HG02884 (cell line): ENCODE measurements at regions not wholly inside any gene's neighbourhood (a gene's known extent, or its start where the extent isn't known, plus 50 kb on each side); places are given as distances from the start of the nearest gene placed in this dataset.

Source experiments
- ATAC-seq: cut with Tn5 transposase; IDR thresholded peaks from one replicate; pipeline ENCODE4 v1.9.1; 2021; ENCODE audit warnings: mild to moderate bottlenecking, moderate library complexity; ENCODE audit not compliant: unreplicated experiment

DNA sequence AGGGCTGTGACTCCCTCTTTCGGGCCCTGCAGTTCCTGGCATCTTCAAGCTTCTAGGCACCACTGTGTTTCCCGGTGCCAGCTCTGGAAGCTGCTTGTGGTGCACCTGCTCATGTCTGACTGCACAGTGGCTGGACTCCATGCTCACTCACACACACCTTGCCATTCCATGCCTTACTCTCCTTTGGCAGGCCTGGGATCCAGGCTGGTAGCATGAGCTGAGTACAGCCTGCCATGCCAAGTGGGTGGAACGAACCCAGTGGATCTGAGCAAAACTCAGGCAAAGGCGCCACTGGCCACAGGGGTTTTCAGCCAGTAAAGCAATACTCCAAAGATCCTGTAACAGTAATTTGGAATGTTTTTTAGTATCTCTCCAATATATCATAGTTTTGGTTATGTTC is 902.7 kb upstream of the USP15 start:
- ATAC-seq, result no peak

DNA sequence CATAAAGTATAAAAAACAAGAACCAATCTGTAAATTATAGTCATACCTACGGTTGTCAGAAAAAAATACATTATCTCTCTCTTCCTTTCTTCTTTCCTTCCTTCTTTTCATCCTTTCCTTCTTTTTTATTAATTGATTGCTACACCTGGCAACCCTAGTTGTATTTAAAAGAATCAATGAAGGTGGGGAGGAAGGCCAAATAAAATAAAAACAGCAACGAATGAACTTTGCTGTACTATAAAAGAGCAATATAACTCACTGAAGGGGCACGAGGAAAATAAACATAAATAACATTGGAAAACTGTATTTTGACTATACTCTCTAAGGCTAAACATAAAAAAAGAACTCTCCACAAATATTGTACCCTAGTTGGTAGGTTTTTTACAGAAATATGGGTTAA is 898.2 kb upstream of the USP15 start:
- no peak for ATAC-seq

DNA sequence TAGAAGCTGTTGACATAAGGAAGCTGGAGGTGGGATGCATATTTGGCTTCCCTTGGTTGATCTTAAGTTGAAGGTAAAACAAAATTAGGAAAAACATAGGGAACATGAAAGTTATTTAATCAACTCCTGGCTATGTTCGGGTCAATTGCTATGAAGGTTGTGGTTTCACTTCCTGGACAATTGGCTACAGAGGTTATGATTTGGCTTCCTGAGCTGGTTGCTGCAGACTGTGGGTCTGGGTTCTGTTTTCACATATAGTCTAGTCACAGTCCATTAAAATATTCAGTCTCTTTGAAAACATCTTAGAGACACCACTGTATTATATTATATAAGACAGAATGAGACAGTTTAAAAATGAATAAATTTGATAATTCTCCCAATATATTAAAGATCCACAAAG is 895.2 kb upstream of the USP15 start:
- ATAC-seq, result no peak

DNA sequence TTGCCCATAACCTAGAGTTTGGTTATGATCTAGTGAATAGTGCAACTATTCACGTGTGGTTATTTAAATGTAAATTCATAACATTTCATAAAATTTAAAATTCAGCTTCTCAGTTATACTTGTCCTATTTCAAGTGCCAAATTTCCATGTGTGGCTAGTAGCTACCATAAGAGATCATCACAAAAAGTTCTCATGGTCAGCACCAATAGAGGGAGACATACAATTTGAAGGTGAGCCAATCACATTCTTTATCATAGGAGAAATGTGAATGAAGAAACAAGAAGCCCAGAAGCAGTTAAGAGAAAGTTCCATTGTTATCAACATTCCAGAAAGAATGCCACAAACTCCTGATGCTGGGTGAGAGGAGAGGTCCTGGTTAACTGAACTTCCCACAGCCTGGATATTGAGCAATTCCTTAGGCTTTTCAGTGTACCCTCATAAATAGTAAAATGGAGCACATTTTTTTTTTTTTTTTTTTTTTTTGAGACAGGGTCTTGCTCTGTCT is 892.9 kb upstream of the USP15 start:
- no peak for ATAC-seq

DNA sequence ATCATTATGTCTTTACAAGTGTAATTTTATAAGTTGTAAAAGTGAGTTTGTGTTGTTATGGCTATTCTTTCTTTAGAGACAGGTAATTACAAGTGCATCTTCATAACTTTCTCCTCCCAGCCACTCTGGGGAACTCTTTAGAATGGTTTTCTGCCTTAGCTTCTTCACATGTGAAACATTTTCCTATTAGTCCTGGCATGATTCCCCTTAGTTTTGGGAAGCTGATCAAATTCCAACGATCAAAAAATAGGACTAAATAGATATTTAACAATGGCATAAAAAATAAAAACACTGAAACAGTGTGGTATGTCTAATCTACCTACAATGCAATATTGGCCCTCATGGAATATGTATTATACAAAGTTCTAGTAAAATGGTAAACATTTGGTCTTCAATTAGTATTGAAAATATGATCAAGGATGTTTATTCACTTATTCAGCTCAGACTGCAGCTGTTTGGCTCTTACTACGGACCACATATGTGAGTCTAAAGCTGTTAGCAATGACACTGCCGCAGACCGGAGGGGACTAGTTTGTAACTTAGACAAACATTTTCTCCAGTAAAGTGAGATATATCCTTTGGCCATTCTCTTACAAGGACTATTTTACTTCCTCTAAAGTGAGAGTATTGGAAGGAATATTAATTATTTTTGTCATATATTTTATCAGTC is 890.8 kb upstream of the USP15 start:
- ATAC-seq, result no peak

DNA sequence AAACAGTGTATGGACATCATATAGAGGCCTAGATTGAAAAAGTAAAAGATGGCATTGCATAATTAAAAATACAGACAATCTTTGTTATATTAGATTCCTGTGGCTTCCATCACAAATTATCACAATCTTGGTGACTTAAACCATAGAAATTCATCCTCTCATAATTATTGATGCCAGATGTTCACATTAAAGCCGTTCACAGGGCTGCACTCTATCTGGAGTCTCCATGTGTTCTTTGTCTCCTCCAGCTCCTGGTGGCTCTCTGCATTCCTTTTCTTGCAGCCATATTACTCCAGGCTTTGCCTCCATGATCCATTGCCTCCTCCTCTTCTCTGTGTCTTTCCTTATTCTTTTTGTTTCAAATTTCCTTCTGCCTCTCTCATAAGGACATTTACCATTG is 875.7 kb upstream of the USP15 start:
- ATAC-seq, result no peak

DNA sequence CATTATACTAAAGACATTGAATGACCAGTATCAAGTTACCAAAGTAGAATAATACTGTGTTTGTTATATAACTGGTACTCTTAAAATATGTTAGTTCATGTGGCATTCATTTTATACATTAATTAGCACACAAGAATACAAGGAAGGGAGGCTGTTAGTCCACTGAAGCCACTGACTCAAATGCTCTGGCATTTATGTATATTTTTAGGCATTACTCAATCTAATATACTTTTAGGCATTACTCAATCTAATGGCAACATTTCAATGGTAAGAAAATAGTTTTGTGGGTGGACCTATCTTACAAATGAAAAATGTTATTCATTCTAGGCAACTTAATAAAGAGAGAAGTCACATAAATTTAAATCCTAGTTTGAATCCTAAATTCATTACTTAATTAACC is 874.4 kb upstream of the USP15 start:
- ATAC-seq, result no peak

DNA sequence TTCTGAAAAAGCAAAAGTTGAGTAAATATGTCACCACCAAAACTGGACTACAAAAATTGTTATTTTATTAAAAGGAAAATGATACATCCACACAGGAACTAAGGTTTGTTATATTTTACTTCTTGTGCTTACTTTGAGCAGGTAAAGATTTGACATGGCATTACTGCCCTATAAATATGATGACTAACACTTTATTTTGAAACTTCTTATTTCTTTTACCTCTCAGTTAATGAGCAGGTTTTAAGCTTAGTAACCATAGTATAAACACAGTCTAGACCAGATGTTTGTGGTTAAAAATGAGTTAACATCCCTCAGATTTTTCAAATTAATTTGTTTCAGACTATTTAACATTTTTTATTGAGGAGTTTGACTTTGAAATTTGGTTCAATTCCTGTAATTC is 862.5 kb upstream of the USP15 start:
- no peak for ATAC-seq

DNA sequence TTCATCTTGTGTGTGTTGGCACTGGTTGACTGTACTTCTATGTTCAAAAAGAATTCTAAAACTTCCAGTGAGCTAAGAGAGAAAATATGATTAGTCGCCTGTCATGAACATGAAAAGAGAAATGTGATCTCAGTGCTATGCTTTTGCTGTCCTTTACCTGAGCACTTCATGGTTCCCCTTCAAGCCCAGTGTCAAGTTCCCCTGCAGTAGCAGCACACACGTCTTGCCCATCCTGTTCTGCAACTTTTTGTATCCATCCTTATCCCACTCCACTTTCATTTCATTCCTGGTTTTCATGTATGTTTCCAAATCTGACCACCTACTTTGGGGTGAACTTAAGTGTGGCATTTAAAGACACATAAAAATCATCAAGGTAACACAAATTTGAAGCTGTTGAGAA is 848.0 kb upstream of the USP15 start:
- no peak for ATAC-seq

DNA sequence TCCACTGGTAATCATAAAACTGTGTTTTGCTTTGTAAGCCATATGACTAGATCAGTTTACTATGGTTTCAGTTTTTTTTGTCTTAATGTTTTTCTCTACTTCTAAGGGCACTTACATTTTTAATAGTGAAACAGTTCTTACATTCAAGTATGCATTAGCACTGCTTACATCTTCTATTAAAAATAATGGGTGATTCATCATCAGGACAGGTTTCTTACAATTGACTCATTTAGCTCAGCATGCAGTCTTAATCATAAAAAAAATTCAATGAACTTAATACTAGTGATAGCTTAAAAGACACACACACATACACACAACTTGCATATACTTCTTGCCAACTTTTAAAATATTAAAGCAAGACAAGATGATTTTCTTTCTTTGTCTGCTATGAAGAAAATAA is 845.7 kb upstream of the USP15 start:
- no peak for ATAC-seq

DNA sequence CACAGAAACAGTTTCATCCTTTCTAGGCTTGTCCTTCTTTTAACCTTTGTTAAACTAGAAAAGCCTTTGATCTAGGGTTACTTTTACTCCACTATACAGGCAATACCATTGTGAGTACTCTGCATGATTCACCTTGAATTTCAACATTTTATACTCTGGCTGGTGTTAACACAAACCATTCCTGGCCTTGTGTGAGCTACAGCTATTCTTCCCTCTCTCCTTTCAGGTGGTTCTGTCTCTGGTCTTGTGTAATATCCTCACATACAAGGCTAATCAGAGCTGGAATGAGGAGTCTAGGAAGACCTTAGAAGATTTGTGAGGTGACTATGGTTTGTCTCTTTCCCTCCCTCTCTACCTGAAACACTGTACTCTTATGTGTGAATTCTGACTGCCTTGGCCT is 837.4 kb upstream of the USP15 start:
- no peak for ATAC-seq

DNA sequence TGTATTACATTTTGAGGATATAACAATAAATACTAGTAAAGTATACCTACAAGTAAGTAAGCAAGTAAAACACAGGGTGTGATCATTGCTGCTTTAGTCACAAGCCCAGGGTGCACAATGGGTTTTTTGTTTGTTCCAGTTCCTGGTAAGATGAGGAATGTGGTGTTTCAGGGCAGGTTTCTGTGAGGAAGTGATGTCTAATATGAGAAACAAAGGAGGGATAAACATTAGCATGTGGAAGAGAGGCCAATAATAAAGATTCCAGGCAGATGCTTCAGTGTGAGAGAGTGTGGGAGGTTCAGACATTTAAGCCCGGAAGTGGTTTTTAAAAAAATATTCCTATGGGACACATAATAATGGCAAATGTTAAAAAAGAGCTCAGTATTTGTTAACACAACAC is 808.1 kb upstream of the USP15 start:
- ATAC-seq, result no peak

DNA sequence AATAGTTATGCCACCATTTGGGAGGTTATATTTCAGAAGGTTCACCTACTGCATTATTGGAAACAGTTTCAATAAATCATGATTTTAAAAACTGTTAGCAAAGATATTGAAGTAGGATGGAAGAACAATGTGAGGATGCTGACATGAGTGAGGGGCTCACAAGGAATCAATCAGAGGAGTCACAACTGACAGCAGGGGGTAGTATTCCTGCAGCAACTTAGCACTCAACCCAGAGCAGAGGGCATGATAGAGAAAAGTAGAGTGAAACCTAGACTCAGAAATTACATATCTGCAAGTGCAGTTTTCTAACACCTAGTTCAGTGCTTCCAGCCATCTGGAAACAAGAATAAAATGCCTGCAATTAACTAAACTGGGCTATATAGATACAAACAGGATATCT is 772.5 kb upstream of the USP15 start:
- ATAC-seq, result no peak

DNA sequence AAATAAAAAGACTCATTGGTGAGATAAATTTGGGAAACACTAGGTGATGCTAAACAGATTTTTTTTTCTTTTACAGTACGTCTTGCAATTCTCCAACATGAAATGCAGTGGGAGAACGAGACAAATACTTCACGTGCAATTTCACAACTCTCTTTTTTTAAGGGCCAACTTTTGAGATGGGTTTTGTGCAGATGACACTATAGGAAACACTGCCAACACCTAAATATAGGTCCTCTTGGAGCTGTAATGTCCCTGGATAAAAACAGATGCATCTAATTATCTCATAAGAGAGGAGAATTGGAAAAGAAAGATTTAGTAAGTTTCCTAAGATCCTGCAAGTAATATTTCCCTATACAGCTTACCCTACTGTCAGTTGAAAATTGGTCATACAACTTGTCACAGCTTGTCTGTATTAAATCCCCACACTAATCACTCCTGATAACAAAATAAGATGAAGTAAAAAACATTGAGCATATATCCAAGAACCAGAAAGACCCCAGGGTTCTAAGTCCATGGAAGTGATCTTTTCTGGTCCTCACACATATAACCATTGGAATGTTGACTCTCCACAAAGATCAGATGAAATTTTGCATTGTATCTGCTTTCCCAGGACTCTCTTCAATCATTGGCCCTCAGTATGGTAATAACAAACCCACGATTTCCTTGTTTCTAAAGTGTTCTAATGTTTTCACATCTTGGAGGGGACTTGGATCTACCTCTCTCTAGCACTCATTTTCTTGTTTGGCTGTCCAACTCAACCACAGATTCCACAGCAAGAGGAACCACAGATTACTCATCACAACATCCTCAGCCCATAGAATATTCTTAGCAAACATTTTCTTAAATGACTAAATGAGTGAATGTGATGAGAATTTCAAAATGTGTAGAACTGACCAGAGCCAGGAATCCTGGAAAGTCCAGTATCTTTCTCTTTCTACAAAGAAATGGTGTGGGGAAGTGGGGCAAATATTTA is 769.4 kb upstream of the USP15 start:
- no peak for ATAC-seq

DNA sequence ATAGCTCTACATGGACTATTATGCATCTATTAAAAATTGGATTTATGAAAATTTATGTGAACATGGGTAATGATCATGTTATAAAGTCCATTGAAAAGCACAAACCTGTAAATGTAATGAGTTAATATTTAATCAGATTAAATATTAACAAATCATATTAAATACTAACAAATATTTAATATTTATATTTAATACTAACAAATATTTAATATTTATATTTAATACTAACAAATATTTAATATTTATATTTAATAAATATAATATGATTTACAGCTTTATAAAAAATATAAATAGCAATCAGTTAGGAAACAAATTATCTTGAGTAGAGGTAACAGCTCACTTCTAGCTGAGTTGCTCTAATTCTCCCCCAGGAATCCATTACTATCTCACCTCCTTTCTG is 758.0 kb upstream of the USP15 start:
- ATAC-seq, result no peak

DNA sequence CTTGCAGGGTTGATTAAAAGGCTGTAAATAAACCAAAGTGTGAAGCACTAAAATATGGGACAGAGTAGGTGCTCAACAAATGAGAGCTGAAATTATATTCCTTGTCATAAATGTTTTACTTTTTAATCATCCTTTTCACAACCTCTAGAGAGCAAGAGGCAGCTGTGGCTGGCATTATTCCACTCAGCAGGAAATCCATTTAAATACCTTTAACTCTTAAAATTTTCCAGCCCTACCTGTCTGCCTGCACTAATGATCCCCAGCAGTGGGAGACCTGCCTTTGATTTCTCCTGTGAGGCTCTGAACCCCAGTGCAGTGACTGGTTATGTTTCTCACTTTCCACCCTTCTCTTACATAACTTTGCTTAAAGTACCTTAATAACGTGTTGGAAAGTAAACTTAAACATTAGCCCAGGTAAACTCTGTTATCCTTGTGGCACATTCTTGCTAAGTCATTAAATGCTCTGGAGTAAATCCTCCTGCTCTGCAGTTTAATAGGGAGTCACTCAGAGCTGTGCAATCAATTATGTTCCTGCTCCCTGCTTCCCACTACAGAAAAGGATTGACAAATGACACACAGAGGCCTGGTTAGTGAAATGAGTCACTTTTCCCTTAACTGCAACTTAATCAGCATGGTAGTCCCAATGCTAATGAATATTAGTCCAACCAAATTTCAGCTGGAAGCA is 755.7 kb upstream of the USP15 start:
- no peak for ATAC-seq

DNA sequence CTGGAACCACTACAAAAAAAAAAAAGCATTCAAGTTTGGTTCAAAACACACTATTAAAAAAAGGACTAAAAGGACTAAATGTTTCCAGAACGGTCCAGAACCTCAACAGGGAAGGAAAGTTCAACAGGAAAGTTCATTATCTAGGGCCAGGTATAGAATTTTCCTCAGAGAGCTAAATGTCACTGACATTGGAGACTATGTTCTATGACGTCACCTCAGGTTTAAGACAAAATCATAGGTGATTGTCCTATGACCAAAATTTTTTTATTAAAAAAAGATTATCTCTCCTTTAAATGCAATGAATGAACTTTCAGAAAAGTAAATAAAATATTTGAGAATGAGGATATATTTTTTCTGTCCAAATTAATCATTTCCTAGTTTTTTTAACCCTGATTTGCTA is 746.7 kb upstream of the USP15 start:
- no peak for ATAC-seq

DNA sequence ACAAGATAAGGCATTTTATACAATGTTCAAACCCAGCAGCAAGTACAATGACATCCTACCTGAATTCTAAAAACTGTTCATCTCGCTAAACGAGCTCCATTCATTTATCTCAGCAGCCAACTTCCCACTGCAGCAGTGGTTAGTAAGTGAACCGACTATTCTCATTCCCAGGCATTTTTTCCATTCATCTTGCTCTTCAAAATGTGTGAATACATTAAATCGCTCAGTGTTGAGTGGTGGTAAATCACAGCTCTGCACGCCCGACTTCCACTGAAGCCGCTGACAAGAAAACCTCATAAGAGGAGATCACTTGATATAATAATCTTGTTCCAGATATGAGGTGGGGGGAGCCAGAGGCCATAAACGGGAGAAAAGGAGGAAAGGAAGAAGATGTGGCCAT is 746.2 kb upstream of the USP15 start:
- ATAC-seq, result no peak

DNA sequence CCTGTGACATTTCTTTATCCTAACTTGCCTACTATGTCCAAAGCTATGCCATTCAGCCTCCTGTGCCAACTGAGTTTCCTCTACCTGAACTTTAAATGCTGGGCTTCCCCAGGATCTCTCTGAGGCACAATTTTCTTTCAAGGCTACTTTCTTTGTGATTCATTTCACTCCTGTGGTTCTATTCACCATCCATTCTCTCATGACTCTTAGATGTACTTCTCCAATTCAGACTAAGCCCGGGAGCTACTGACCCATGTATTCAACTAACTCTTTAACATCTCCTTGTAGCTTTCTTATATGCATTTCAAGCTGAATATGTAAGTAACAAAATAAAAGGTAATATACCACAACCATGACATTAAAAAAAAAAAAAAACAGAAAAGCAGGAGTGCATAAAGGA is 738.9 kb upstream of the USP15 start:
- no peak for ATAC-seq

DNA sequence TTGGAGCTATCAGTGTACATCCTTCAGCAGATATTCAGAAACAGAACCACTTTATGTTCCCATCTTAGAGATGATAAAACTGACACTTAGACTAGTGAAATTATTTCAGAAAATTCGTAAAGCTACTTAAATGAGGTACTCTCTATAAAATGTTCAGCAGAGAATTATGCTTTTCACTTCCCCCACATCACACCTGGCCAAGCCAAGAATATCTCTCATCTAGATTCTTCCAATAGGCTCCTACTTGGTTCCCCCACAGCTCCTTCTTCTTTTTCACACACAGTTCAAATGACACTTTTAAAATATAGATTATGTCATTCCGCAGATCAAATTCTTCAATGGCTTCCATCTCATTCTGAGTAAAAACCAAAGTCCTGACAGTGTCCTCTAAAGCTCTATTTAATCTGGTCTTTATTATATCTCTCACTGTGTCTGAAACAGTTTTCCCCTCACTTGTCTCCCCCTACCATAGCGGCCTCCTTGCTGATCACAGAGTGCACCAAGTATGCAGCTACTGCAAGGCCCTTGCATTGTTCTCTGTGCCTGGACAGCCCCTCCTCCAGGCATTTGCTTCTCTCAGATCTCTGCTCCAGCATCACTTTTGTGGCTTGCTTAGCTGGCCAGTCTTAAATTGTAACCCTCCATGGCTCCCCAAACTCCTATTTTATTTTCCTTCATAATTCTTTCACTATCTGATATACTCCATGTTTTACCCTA is 736.8 kb upstream of the USP15 start:
- no peak for ATAC-seq

DNA sequence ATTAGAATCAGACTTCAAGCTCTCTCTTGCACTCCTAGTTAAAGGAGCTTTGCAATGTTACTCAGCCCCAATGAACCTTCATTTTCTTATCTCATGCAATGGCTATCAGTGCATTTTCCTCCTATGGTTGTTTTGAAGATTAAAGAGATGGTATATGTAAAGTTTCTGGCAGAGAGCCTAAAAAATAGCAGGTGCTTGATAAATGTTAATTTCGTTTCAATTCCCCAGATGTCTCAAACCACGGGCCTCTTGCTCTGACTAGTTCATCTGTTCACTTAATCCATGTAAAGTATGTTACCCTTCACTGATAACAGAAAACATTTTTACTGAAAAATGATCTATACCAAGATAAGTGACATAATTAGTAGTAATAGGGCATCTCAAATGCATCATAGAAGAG is 735.4 kb upstream of the USP15 start:
- ATAC-seq, result no peak
